ENCODE measurements at regions not wholly inside any gene's neighbourhood (a gene's known extent, or its start where the extent isn't known, plus 50 kb on each side); places are given as distances from the start of the nearest gene placed in this dataset.
"Not testable (repeated sequence)": the region's sequence is repeated elsewhere in the genome, so short reads cannot be mapped to it uniquely, and the experiment has no call there.

- no peak overlapping the region for H3K9ac ChIP-seq (ENCODE audit: control insufficient read depth, insufficient read depth, low read length)
- POLR2A ChIA-PET, result no interaction called here
- 41% methylated on average over 3 of the region's 3 CpGs for WGBS (ENCODE audit: insufficient coverage, insufficient replicate concordance, low lambda C conversion rate, missing lambda C conversion rate)
- H4K20me1 ChIP-seq (ENCODE audit: control insufficient read depth, insufficient read depth), result no peaks in the 10 kb centered on the region
- no peaks in the 10 kb centered on the region for H3K4me1 ChIP-seq (ENCODE audit: control insufficient read depth, insufficient read depth, low read length)
- in situ Hi-C loops (cut with MboI), result no loop called here
- intact Hi-C loops (cut with micrococcal nuclease; ENCODE audit: unreplicated experiment), result no loop called here
- TF ChIP-seq RCOR1 (conservative IDR thresholded peaks at IDR 0.05; ENCODE audit: low read depth, low read length), result no peak
- H3K27ac ChIP-seq (ENCODE audit: control insufficient read depth, insufficient read depth), result no peak overlapping the region
- BruUV-seq (replicated peaks), result no TSS peak
- no peak overlapping the region for H3K4me3 ChIP-seq
- H3K79me2 ChIP-seq (ENCODE audit: control insufficient read depth, insufficient read depth, low read length), result no peaks in the 10 kb centered on the region
- no peaks in the 10 kb centered on the region for H3K36me3 ChIP-seq (ENCODE audit: control insufficient read depth in 2 of 2, insufficient read depth in 2 of 2, low read length in 1 of 2)
- FAIRE-seq (no peak), ATAC-seq (no peak), DNase-seq (ENCODE audit: low read depth, low spot score) (no peak)
- H3K4me2 ChIP-seq (ENCODE audit: control insufficient read depth, insufficient read depth), result no peak overlapping the region
- H3K27me3 ChIP-seq (replicated peaks in 1 of 2; ENCODE audit: control insufficient read depth in 2 of 2, insufficient read depth in 2 of 2, low read length in 1 of 2), result no peaks in the 10 kb centered on the region
- CTCF ChIA-PET, result no interaction called here
- H3K9me3 ChIP-seq (replicated peaks; ENCODE audit: control insufficient read depth, insufficient read depth, low read length), result no peaks in the 10 kb centered on the region
- SMC1A ChIA-PET (ENCODE audit: uncharacterized antibody, unreplicated experiment), result no interaction called here
- RAD21 ChIA-PET (ENCODE audit: unreplicated experiment), result no interaction called here
- no peak overlapping the region for H2AFZ ChIP-seq (ENCODE audit: control insufficient read depth, low read depth, low read length)
Measured at GRCh38 chr16:63877401-63877800, 1244.5 kb downstream of the CDH11 start.

DNA sequence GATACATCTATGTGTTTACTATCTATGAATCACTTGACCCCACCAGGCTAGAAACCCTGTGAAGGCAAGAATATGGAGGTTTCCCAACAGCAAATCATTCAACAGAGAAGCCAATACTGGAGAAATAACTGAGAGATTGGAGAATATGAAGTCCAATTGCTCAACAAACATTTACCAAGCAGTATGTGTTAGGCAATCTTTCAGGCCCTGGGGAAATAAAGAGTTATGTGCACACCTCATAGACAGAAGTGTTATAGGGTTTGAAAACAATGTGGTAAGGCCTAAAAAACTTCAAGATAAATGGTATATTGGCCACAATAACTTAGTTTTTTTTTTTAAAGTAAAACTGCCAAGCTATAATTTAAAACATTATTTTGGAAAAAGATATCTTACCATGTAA is 1245.8 kb downstream of the CDH11 start:
- DNase-seq (ENCODE audit: low read depth, low spot score) (no peak), FAIRE-seq (no peak), ATAC-seq (no peak)
- H3K36me3 ChIP-seq (ENCODE audit: control insufficient read depth in 2 of 2, insufficient read depth in 2 of 2, low read length in 1 of 2), result no peaks in the 10 kb centered on the region
- H3K4me2 ChIP-seq (ENCODE audit: control insufficient read depth, insufficient read depth), result no peak overlapping the region
- ChIA-PET CTCF (no interaction called here), SMC1A (ENCODE audit: uncharacterized antibody, unreplicated experiment) (no interaction called here), RAD21 (ENCODE audit: unreplicated experiment) (no interaction called here), POLR2A (no interaction called here)
- no peak overlapping the region for H3K9ac ChIP-seq (ENCODE audit: control insufficient read depth, insufficient read depth, low read length)
- BruUV-seq (replicated peaks), result no TSS peak
- no peaks in the 10 kb centered on the region for H3K9me3 ChIP-seq (replicated peaks; ENCODE audit: control insufficient read depth, insufficient read depth, low read length)
- no peaks in the 10 kb centered on the region for H3K79me2 ChIP-seq (ENCODE audit: control insufficient read depth, insufficient read depth, low read length)
- TF ChIP-seq ZNF207 (IDR thresholded peaks at IDR 0.05; ENCODE audit: borderline replicate concordance), result no peak
- no peak for TF ChIP-seq SRF (IDR thresholded peaks at IDR 0.05; ENCODE audit: low read depth in 2 of 2, low read length in 2 of 2)
- TF ChIP-seq FOXK2 (IDR thresholded peaks at IDR 0.05), result no peak
- TF ChIP-seq TCF3 (IDR thresholded peaks at IDR 0.05; ENCODE audit: borderline replicate concordance, insufficient read depth, low read depth, low read length), result no peak
- TF ChIP-seq KDM1A (IDR thresholded peaks at IDR 0.05; ENCODE audit: borderline replicate concordance), result no peak
- no peak for TF ChIP-seq EZH2 (IDR thresholded peaks at IDR 0.05; ENCODE audit: borderline replicate concordance, control insufficient read depth, low read depth, low read length)
- no peak for TF ChIP-seq KAT2A (conservative IDR thresholded peaks at IDR 0.05; ENCODE audit: control insufficient read depth, low read depth, low read length)
- no peak for TF ChIP-seq HDGF (IDR thresholded peaks at IDR 0.05)
- no peak for TF ChIP-seq NFYB (IDR thresholded peaks at IDR 0.05; ENCODE audit: insufficient read depth, low read depth, low read length)
- TF ChIP-seq EP300 (IDR thresholded peaks at IDR 0.05; ENCODE audit: borderline replicate concordance in 1 of 2, control insufficient read depth in 1 of 2, low read depth in 2 of 2, low read length in 2 of 2), result no peak
- H2AFZ ChIP-seq (ENCODE audit: control insufficient read depth, low read depth, low read length), result no peak overlapping the region
- H3K27me3 ChIP-seq (replicated peaks in 1 of 2; ENCODE audit: control insufficient read depth in 2 of 2, insufficient read depth in 2 of 2, low read length in 1 of 2), result no peaks in the 10 kb centered on the region
- no peaks in the 10 kb centered on the region for H3K4me1 ChIP-seq (ENCODE audit: control insufficient read depth, insufficient read depth, low read length)
- no peaks in the 10 kb centered on the region for H4K20me1 ChIP-seq (ENCODE audit: control insufficient read depth, insufficient read depth)
- H3K4me3 ChIP-seq, result no peak overlapping the region
- intact Hi-C loops (cut with micrococcal nuclease; ENCODE audit: unreplicated experiment), result no loop called here
- no peak overlapping the region for H3K27ac ChIP-seq (ENCODE audit: control insufficient read depth, insufficient read depth)
- in situ Hi-C loops (cut with MboI), result no loop called here

DNA sequence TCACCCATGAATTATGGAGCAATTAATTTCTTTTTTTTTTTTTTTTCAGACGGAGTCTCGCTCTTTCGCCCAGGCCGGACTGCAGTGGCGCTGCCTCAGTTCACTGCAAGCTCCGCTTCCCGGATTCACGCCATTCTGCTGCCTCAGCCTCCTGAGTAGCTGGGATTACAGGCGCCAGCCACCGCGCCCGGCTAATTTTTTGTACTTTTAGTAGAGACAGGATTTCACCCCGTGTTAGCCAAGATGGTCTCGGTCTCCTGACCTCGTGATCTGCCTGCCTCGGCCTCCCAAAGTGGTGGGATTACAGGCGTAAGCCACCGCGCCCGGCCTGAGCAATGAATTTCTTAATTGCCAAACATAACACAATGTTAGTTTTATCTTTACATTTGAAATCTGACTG is 1261.2 kb downstream of the CDH11 start:
- in situ Hi-C loops (cut with MboI); DNase-seq (ENCODE audit: low read depth, low spot score); H3K4me3 ChIP-seq; H3K27ac ChIP-seq (ENCODE audit: control insufficient read depth, insufficient read depth); RAD21 ChIA-PET (ENCODE audit: unreplicated experiment); FAIRE-seq; H3K4me2 ChIP-seq (ENCODE audit: control insufficient read depth, insufficient read depth); H3K9me3 ChIP-seq (replicated peaks; ENCODE audit: control insufficient read depth, insufficient read depth, low read length); H3K9ac ChIP-seq (ENCODE audit: control insufficient read depth, insufficient read depth, low read length); H4K20me1 ChIP-seq (ENCODE audit: control insufficient read depth, insufficient read depth); H3K79me2 ChIP-seq (ENCODE audit: control insufficient read depth, insufficient read depth, low read length); intact Hi-C loops (cut with micrococcal nuclease; ENCODE audit: unreplicated experiment); ATAC-seq; BruUV-seq (replicated peaks); H3K27me3 ChIP-seq (replicated peaks in 1 of 2; ENCODE audit: control insufficient read depth in 2 of 2, insufficient read depth in 2 of 2, low read length in 1 of 2); H2AFZ ChIP-seq (ENCODE audit: control insufficient read depth, low read depth, low read length); SMC1A ChIA-PET (ENCODE audit: uncharacterized antibody, unreplicated experiment); H3K4me1 ChIP-seq (ENCODE audit: control insufficient read depth, insufficient read depth, low read length); CTCF ChIA-PET; H3K36me3 ChIP-seq (ENCODE audit: control insufficient read depth in 2 of 2, insufficient read depth in 2 of 2, low read length in 1 of 2); POLR2A ChIA-PET: not testable (repeated sequence)
- 67% methylated on average over 18 of the region's 20 CpGs for WGBS (ENCODE audit: insufficient coverage, insufficient replicate concordance, low lambda C conversion rate, missing lambda C conversion rate)
